GM21515 (cell line): ENCODE measurements at regions not wholly inside any gene's neighbourhood (a gene's known extent, or its start where the extent isn't known, plus 50 kb on each side); places are given as distances from the start of the nearest gene placed in this dataset.

Experiments used
- ATAC-seq: cut with Tn5 transposase; IDR thresholded peaks from one replicate; pipeline ENCODE4 v1.9.1; 2021; ENCODE audit not compliant: unreplicated experiment

DNA sequence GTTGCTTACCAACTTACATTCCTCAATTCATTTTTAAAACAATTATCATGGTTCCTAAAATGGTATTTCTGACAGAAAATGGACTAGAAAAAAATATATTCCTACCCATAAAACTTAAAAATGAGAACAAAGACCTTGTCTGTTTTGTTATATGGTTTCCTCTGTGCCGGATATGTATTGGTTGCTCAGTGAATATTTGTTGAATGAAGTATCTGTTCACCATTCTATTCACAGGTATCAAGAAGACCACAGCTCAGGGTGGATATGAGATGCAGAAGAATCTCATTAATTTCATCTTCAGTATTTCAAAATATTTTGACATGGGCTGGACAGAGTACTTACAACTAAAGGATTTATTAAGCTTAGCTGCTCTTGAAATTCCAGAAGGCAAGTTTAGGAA, 58.1 kb downstream of the TUSC7 start:
- no peak for ATAC-seq

DNA sequence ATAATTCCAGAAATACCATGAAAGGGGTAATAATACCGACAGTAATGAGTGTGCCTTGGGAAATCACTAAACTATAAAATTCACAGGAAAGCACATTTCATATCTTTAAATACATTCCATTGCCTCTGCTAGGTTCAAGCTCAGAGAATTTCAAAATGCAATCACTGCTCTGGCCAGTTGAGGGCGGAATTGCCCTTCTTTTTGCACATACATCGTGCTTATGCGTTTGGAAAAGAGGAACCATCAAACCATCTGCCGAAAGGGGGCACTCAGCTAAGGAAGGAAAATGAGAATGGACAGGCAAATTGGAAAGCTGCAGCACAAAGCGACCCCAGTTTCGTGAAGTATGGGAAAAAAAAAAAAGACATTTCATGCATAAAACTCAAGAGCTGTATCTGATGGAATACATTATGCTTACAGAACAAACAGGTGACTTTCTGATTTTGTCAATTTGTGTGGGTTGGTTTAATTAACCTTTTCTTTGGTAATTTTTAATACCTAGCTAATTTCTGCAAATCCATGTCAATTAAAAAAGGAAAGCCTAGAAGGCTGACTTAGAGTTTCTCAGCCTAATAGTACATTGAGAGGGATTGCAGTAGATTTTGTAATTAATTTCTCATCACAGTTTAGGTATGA, 61.4 kb downstream of the TUSC7 start:
- peak; percentile 100 for ATAC-seq

DNA sequence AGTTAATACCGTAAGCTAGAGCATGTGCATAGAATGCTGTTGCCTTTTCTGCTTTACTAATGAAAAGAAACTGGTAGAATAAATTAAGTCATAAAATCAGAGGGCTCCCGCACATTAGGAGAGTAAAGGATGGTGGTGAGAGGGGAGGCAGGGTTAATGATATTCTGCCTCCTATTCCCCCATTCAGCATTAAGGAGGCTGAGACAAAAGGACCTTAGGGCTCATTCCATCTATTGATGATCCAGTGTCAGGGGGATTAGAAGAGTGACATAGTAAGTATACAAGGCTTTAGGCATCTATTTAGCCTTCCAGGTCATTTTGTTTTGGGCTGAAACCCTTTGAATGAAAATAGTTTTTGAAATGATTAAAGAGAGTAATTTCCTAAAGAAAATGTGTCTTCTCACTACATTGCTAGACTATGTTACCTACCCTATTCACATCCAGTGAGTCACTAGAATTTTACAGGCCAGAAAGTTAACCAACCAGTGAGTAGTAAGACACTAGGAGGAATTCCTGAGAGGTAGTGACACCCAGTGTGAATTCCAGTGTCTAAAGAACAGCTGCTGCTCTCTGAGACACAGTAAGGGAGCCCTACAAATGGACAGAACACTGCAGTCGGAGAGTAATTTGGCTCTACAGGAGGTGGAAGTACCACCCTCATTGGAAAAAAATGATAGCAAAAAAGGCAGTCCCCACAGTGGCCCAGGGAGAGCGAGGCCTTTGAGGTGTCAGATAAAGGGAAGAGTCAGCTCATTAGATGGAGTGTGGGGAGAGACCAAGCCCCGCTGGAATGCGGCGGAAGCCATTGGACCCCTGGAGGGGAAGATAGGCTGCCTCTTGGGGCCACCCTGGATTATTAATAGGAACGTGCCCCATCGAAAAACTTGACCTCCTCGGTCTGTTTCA, 67.6 kb downstream of the TUSC7 start:
- ATAC-seq, result no peak

DNA sequence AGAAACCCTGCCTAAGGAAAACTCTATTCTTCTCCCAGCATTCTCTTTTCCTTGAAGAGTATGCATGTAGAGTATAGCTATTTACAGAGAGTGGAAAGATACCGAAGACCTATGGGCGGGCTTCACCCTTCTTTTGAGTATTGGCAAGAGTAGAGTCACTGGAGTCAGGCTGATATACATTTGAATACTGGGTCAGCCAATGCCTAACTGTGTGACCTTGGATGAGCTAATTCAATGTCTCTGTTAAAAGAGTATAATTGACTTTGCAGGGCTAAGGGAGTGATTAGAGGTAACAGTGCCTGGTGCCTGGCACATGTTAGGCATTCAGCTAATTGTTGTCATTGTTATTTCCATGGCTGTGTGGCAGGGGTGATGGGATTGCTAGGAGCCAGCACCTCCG, 75.6 kb downstream of the TUSC7 start:
- ATAC-seq, result no peak

DNA sequence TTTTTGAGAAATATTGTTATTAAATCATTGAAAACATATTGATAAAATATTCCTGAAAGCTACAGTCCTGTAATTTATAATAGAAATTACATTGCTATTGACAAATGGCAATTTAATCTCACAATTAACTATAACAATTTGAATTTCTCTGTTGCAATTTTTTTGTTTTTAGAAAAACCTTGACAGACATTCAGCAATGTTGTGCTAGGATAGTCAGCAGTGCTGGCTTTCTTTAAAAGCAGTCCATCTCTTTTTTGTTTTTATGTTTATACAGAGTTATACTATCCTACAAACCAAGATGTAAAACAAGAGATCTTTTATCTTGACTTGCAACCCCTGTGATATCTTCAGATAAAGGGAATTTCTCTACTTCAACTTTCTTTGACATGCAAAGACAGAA, 93.1 kb downstream of the TUSC7 start:
- no peak for ATAC-seq

DNA sequence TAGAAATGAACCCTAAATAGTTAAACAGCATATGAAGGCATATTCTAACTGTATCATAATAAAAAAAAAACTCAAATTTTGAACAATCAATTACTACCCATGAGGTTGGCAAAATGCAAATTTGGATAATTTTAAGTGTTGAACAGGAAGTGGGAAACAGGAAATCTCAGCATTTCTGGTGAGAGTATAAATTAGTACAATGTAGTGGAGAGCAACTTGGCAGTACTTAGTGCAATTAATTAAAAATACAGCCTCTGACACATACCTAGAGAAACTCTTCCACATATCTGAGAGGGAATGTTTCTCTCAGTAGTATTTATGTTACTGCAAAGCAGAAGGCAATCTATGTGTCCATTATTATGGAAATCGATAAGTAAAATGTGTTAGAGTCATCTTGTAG, 96.8 kb downstream of the TUSC7 start:
- no peak for ATAC-seq

DNA sequence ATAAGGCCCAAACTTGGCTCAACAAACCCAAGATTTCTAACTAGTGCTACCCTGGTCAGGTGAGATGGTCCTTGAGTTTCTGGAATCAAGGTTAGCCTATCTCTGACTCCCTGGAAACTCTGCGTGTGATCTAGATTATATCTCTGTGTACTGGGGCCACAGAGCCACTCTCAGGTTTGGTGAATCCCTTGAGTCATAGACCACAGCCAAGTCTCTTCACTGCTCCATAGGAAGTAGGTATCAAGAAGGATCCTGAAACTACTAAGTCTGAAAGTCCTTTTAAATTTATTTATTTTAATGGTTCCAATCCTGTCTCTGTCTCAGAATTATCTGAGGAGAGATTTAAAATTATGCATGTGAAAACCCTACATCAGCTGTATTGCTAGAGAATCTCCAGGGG, 99.1 kb downstream of the TUSC7 start:
- no peak for ATAC-seq

DNA sequence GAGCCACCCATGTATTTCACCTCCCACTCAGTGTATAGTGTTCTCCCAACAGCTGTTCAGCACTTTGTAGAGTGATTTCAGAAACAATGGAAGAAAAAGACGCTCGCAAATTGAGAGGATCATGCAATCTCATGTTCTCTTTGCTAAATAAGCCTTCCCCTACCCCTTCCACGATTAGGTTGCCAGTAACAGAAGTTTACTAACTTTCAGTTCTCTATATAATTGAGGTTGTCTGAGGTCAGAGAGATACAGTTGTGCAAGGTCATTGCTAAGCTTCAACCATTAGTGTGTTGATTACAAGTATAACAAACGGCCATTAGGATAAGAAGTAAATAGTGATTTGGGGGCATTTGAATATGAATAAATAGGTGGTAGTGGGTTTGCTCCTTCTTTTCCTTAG, 99.6 kb downstream of the TUSC7 start:
- ATAC-seq, result no peak

DNA sequence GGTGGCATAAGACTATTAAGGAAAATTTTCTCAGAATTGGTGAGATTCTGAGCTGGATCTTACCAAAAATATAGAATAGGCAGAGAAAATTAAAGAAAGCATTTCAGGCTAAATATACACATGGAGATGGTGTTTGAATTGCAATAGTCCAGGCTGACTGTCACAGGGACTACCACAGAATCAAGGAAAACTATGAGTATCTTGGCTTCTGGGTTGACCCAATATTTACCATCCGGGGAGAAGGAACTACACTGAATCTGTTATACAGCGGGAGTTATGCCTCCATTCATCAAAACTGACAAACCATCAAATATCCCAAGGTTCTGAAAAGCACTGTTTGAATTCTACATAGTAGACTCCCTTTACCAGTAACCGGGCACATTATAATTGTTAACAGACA, 102.2 kb downstream of the TUSC7 start:
- no peak for ATAC-seq

DNA sequence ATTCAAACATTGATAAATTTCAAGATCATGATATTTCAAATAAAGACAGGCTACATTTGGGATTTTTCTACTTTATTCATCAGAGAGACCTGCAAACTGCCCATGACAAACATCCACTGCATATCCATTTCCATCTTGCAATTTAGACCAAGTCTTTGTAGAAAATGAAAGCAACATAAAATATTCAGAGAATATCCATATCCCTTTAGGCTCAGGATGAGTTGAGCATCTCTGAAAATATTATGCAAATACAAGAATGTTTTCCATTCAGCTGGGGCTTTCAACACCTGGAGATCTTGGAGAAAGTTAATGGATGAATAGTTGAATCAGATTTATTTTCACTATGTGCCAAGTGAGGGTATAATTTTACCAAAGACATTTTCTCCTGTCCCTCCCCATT, 103.4 kb downstream of the TUSC7 start:
- ATAC-seq, result no peak

DNA sequence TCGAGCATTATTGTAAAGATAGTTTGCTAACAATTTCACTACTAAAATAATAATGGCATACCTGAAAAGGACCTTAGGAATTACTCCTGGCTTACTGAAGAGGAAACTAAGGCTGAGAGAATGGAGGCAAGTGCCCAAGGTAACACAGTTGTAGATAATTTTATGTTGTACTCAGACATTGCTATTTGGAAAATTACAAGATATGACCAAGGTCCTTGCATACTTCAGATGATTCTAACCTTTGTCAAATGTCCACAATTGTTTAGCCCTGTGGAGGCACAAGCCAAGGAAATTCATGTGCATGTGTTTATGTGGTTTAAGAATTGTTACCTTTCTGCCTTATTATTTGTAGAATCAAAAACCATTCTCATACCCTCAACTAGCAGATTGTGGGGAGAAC, 105.7 kb downstream of the TUSC7 start:
- ATAC-seq, result no peak

DNA sequence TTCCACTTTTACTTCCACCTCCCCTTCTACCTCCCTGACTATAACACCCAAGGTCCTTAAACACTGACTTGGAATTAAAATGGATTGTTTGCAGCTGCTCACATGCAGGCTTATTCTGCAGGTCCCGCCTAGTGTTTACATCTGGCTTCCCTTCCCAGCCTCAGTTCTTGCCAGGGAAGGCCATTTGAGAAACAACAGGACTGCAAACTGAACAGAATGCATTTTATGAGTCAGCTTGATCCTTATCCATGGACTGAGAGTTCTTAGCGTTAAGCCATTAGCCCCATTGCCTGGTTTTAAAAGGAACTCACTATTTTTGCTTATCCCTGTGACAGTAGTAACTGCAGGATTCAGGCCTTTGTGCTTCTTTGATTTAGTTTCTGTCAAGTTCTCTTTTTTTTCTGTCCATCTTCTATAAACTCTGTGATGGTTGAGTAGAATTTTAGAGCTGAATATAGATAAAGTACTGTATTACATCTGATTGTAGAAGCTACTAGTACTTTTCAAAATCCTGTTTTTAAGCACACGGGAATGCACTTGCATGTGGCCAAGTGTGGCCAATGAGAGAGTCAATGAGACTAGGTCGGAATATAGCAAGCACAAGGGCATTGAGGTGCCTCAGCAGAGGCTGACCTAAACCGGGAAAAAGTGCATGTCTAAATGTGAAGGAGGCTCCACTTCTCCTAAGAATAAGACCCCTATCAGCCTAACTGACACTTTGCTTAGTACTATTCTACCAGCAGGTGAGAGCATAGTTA, 106.4 kb downstream of the TUSC7 start:
- ATAC-seq, result no peak

DNA sequence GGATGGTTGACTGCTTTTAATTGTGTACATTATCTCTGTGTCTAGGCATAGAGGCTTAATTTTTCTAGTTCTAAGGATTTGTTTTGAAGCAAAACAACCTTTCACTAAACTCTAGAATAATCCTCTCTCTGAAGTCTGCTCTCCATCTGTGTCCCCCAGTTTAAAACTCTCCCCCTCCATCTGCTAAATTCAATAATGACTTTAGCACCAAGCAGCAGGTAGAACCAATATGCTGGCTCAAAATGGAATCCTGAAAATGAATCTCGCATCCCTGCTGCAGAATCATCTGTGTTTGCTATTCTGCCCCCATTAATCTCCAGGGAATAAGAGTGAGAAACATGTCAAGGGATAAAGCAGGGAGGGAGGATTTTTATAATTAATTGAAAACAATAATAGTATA, 111.8 kb downstream of the TUSC7 start:
- ATAC-seq, result no peak

DNA sequence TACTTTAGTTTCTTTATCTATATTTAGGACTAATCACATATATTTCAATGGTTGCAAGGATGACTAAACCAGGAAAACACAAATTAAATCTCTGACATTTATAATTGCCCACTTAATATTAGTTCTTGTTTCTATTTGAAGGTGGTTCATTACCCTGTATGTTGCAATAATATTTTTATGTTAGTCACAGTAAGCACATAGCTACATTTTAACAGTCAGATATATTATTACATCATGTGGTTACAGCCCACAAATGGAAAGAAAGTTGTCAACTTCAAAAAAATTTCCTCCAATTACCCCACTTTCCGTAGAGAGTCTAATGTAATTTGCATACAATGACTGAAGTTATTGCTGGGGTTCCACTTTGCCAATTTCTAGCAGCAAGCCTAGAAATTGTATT, 114.6 kb downstream of the TUSC7 start:
- ATAC-seq, result no peak

DNA sequence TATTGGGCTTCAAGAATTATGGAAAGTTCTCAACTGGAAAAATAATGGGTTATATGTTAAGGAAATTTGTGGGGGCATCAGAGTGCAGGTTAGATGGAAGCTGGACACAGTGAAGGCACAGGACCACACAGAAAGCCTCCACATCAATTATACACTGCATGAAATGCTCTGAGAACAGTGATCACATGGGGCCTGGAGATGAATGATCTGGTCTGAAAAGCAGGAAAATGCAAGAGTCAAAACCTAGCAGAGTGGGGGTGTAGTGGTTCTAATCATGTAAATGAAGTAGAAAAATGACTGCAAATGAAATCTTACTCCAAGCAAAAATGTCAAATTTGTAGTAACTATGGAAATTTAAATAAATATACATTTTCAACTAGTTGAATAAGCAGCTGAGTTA, 123.6 kb downstream of the TUSC7 start:
- ATAC-seq, result no peak

DNA sequence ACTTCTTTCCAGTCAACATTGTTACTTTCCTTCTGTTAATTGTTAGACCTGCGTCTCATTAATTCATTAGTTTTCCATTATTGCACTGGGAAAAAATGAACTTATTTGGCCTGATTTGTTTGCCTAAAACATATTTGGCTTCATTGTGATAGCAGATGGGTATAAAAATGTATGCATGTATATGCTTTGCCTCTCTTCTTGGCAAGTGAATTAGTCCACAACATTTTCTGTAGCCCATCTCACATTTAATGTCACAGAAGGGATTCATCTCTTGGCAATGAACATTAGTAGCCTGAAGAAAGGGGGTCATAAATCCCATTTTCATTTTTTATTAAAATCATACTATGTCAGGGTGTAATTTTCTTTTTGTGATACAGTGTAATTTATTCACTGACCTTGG, 125.2 kb downstream of the TUSC7 start:
- ATAC-seq, result no peak

DNA sequence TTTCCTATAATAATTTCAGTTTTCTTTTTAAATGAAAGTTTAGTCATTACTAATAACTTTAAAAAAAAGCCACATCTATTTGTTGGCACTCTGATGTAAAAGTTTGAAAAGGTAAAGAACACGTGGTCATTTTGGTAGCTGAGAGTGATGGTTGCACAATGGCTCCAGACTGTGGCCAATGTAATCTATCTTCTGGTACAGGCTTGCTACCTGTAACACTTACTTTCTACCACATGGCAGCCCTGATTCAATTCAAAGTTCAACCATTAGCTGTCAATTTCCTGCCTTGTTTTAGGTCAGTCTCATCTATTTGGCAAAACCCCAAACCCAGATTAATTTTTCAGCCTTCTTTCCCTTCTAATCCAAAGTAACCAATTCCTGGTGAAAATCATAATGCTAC, 126.1 kb downstream of the TUSC7 start:
- ATAC-seq, result no peak

DNA sequence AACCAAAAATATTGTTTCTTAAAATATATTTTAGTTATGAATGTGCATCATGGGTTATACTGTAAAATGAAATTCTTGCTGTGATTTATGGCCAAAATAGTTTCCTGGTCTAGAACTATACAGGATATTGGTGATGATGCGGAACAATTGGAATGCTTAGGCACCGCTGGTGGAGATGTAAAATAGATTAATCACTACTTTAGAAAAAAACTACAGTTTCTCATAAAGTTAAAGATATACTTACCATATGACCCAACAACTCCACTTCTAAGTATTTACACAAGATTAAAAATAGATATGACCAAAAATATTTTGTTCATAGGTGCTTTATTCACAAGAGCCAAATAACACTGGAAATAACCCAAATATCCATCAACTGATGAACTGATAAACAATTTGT, 126.7 kb downstream of the TUSC7 start:
- ATAC-seq, result no peak

DNA sequence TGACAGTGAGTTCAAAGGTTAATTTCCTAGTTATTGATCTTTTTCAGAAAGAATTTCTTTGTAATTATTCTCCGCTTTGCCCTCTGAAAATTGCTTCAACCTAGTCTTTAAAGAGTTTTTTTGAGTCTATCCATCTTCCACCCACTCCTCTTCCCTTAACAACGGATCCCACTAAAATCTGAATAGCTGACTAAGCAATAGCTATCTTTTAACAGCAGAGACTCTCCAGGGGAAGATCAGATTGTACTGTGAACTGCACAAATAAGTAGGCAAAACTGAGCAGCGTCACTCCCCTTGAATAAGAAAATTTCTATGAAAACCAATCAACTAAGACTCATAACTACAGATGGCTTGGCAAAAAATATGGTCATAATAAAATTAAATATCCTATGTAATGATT, 127.9 kb downstream of the TUSC7 start:
- no peak for ATAC-seq

DNA sequence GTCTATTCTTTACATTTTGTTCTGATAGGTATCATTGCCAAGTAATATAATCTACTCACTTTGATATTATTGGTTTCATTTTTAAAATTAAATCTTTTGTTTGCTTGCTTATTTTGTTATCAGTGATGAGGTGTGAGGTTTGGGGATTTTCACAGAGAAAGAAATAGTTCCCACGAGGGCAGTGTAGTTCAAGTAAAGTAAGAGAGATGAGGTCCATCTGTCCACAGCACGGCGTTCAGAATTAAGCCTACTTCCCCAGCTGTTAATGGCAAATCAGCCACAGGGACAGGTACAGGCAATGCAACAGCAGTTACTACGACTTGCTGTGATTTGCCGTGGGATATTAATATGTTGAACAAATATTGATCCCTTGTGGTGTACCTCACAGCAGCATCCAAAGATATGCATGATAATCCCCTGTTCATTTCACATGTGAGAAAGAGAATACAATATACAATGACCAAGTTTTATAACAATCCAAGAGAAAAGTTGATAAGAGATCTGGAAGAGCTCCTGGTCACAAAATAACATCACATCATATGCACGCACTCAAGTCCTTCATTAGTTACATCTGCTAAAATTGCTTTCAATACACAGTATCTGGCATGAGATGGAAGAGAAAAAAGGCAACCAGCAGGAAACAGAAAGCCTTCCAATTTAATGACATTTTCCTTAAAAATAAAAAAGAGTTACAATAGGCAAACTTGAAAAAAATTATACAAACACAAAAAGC, 131.6 kb downstream of the TUSC7 start:
- no peak for ATAC-seq

DNA sequence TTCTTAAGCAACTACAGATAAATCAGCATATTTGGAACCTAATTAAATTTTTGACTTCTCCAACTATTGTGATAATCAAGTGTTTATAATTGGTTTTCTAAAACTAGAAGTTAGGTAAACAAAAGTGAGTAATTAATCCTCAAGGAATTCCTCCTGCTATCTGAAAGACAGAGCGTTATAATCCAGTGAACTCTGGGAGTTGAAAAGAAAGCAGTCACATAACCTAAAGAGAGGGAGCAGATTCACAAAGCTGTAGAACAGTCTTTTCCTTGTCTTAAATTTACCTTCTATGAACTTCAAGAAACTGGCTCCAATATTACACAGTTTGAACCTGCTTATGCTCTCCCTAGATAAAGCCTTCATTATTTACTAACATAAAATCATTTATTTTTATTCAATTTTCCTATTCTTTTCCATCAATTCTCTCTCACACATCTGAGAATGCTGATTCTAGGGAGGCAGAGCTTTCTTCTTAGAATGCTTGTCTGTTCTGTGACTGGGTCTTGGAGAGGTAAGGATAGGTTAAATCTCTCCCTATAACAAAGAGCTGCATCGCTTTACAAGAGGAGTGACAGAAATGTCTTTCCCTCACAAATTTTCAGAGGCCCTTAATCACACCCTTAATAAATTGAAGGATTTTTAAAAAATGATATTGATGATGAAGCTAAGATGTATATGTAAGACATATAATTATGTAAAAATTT, 132.8 kb downstream of the TUSC7 start:
- ATAC-seq, result no peak
